Bronchial epithelial cell (primary cell): ENCODE measurements at regions not wholly inside any gene's neighbourhood (a gene's known extent, or its start where the extent isn't known, plus 50 kb on each side); places are given as distances from the start of the nearest gene placed in this dataset.

ENCODE experiments used
- DNase-seq: peaks from one replicate; pipeline ENCODE4 v3.0.0-alpha.2; 2010; ENCODE audit warnings: low read depth
- FAIRE-seq: peaks from 2 replicates; lab custom pipeline; 2011; peaks lifted over from hg19 to GRCh38; lab: Jason Lieb, UNC
- H3K27me3 ChIP-seq: 2 replicates; pipeline ENCODE4 v1.5.1; 2011; ENCODE audit warnings: low read length; ENCODE audit not compliant: control insufficient read depth, insufficient read depth
- H3K36me3 ChIP-seq: 2 replicates; pipeline ENCODE4 v1.5.1; 2011; ENCODE audit warnings: low read length; ENCODE audit not compliant: control insufficient read depth, insufficient read depth
- H3K4me3 ChIP-seq: 2 replicates; pipeline ENCODE4 v1.5.1; 2011; ENCODE audit warnings: mild to moderate bottlenecking, low read depth, low read length, control low read depth
- TF ChIP-seq, protein P1 (sequence below): IDR thresholded peaks from 2 replicates; pipeline ENCODE4 v1.5.1; 2011; ENCODE audit warnings: mild to moderate bottlenecking, moderate library complexity, low read length, control low read depth, inconsistent platforms; ENCODE audit not compliant: insufficient read depth, severe bottlenecking

DNA sequence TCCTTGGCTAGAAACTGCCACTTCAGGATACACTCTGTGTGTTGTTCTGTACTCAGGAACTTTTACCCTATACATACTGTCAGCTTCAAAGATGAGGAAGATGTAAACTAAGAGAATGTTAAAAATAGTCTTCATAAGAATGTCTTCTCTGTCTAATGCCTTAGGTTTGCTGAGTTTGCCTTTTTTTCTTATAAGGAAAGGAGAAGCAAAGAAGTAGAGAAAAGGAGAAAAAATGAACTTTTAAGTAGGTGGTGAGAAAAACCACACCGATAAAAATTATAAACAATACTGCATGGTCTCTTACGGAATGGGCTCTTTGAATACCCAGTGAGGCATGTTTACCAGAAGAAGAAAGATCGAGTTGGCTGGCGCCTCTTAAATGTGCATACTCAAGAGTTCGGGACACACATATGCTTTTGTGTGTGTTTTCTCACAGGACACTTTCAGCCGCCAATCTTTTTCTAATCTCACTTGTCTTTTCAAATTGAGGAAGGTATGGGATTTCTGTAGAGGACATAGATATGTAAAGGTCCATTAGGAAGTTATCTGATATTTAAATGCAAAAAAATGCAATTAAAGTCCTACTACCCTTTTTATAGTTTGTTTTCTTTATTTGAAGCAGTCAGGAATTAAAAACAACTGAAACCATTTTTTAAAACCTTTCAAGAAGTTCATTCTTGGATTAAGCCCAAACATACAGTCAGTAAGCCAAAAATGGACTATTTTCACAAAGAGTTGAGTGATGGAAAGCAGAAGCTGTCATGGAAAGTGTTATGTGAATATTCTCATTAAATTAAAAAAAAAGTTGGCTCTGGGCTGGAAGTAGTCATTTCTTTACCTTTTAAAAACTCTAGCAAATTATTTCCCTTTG is 100.6 kb upstream of the MDFIC start:
- no peak overlapping the region for H3K4me3 ChIP-seq
- H3K36me3 ChIP-seq = no peaks in the 10 kb centered on the region
- FAIRE-seq (no peak), DNase-seq (no peak)
- TF ChIP-seq, protein P1, sequence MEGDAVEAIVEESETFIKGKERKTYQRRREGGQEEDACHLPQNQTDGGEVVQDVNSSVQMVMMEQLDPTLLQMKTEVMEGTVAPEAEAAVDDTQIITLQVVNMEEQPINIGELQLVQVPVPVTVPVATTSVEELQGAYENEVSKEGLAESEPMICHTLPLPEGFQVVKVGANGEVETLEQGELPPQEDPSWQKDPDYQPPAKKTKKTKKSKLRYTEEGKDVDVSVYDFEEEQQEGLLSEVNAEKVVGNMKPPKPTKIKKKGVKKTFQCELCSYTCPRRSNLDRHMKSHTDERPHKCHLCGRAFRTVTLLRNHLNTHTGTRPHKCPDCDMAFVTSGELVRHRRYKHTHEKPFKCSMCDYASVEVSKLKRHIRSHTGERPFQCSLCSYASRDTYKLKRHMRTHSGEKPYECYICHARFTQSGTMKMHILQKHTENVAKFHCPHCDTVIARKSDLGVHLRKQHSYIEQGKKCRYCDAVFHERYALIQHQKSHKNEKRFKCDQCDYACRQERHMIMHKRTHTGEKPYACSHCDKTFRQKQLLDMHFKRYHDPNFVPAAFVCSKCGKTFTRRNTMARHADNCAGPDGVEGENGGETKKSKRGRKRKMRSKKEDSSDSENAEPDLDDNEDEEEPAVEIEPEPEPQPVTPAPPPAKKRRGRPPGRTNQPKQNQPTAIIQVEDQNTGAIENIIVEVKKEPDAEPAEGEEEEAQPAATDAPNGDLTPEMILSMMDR = no peak
- no peaks in the 10 kb centered on the region for H3K27me3 ChIP-seq

DNA sequence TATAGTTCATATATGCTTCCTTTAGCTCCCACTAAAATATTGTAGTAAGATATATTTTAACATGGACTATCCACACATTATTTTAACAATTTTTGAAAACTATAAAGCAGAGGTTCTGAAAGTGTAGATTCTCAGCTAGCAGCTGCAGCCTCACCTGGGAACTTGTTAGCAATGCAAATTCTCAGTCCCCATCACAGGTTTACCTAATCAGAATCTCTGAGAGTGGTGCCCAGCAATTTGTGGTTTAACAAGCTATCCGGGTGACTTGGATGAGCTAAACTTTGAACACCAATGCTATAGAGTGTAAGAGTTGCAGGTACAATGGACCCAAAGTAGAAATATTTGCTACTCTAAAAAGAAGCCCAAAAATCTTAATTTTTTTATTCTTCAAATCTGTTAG is 99.8 kb upstream of the MDFIC start:
- H3K27me3 ChIP-seq = no peaks in the 10 kb centered on the region
- no peak overlapping the region for H3K4me3 ChIP-seq
- DNase-seq = no peak
- H3K36me3 ChIP-seq = no peaks in the 10 kb centered on the region
- TF ChIP-seq, protein P1 = no peak
- no peak for FAIRE-seq

DNA sequence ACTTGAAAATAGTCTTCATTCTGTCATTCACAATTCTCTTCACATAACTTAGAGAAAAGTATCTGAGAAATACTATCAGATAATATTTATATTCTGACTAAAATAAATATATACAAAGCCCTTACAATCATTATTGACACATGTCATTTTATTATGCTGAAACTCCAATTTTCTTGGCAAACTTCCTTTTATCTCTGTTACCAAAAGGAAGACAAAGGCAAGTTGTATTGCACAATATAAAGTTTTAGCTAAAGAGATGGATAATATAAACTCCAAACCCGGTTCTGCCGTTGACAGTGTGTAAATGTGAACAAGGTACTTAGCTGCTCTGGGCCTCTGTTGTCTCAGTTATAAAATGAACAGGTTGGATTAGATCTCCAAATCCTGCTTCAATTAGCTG is 99.0 kb upstream of the MDFIC start:
- Histone ChIP-seq H3K27me3 (no peaks in the 10 kb centered on the region), H3K36me3 (no peaks in the 10 kb centered on the region), H3K4me3 (no peak overlapping the region)
- DNase-seq = no peak
- TF ChIP-seq, protein P1 = no peak
- FAIRE-seq = no peak

DNA sequence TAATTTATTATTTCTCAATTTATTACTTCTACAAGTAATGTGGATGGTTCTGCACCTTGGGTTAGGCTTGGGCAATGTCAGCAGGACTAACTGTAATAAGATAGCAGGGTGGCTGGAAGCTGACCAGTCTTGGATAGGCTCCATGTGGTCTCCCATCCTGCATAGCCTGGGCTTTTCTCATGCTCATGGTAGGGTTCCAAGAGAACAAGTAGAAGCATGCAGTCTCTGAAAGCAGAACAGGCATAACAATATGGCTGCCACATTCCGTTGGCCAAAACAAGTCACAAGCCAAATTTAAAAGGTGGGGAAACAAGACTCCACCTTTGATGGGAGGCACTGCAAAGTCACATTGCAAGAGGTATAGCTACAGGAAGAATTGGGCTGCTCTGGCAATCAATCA is 98.6 kb upstream of the MDFIC start:
- DNase-seq (peak; percentile 93), FAIRE-seq (no peak)
- no peaks in the 10 kb centered on the region for H3K36me3 ChIP-seq
- no peaks in the 10 kb centered on the region for H3K27me3 ChIP-seq
- no peak overlapping the region for H3K4me3 ChIP-seq
- TF ChIP-seq, protein P1 = no peak

DNA sequence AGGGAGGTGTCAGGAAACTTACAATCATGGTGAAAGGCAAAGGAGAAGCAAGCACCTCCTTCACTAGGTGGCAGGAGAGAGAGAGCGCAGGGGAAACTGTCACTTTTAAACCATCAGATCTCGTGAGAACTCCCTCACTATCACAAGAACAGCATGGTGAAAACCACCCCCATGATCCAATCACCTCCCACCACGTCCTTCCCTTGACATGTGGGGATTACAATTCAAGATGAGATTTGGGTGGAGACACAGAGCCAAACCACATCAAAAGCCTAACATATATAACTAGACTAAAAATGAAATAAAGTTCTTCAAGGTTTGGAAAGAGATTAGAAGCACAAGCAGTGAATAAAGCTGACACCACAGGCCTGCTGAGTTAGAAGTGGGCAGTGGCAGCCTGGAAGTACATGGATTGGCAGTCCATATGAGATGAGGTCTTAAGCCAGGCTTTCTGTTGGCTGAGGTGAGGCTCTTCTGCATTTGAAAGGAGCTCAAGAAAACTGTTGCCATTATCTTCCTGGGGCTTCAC is 96.4 kb upstream of the MDFIC start:
- TF ChIP-seq, protein P1 = no peak
- H3K4me3 ChIP-seq = no peak overlapping the region
- no peak for FAIRE-seq
- H3K27me3 ChIP-seq = no peaks in the 10 kb centered on the region
- no peaks in the 10 kb centered on the region for H3K36me3 ChIP-seq
- DNase-seq = no peak
